Transverse colon (tissue), 4 donors: ENCODE measurements at regions not wholly inside any gene's neighbourhood (a gene's known extent, or its start where the extent isn't known, plus 50 kb on each side); places are given as distances from the start of the nearest gene placed in this dataset.

Experiments used
- DNase-seq: peaks from one replicate; pipeline ENCODE4 v3.0.0-alpha.2; 2019
- H3K27ac ChIP-seq, 4 donors: fragments of 200-600 bp; sonication (generic); 2 replicates each; pipeline ENCODE4 v1.5.1; 2016 to 2018; ENCODE audit warnings: inconsistent platforms in 4 of 4
- H3K27me3 ChIP-seq: fragments of 200-600 bp; sonication (generic); 2 replicates; pipeline ENCODE4 v1.5.1; 2017; ENCODE audit warnings: inconsistent platforms
- H3K36me3 ChIP-seq, 4 donors: fragments of 200-600 bp; sonication (generic); 2 replicates each; pipeline ENCODE4 v1.5.1; 2017 to 2019; ENCODE audit warnings: inconsistent platforms in 4 of 4
- H3K4me1 ChIP-seq, 4 donors: fragments of 200-600 bp; sonication (generic); 2 replicates each; pipeline ENCODE4 v1.5.1; 2017 to 2020; ENCODE audit warnings: inconsistent platforms in 4 of 4
- H3K4me3 ChIP-seq, 4 donors: fragments of 200-600 bp; sonication (generic); 1 replicate in 1 of 4; 2 replicates in 3 of 4; pipeline versions ENCODE4 v1.5.1 to v1.6.1; 2017 to 2019; ENCODE audit warnings: inconsistent platforms in 4 of 4
- H3K9me3 ChIP-seq, 2 donors: fragments of 200-600 bp; sonication (generic); 2 replicates each; pipeline ENCODE4 v1.5.1; 2017 to 2019; ENCODE audit warnings: inconsistent platforms in 2 of 2
- CTCF ChIP-seq, 5 experiments: fragments of 200-600 bp in 3 of 5; fragments of 450-650 bp in 2 of 5; sonication (generic) in 3 of 5; IDR thresholded peaks; 1 replicate in 2 of 5; 2 replicates in 3 of 5; pipeline ENCODE4 v1.5.1; 2016 to 2017; ENCODE audit warnings: antibody characterized with exemption in 5 of 5, inconsistent platforms in 3 of 5, mild to moderate bottlenecking in 2 of 5, moderate library complexity in 1 of 5
- EP300 ChIP-seq: sonication (generic); formaldehyde crosslinking; IDR thresholded peaks from one replicate; pipeline ENCODE4 v1.6.1; 2017; ENCODE audit warnings: antibody characterized with exemption, low read depth
- POLR2A ChIP-seq: fragments of 450-650 bp; IDR thresholded peaks from one replicate; pipeline ENCODE4 v1.6.1; 2016; ENCODE audit warnings: antibody characterized with exemption, mild to moderate bottlenecking, moderate library complexity
- POLR2AphosphoS5 ChIP-seq, 3 donors: sonication (generic); formaldehyde crosslinking; IDR thresholded peaks; one replicate each; pipeline ENCODE4 v1.6.1; 2016; ENCODE audit warnings: antibody characterized with exemption in 3 of 3
- WGBS, 2 donors: methylation state at CpG; one replicate each; pipeline ENCODE4 v1.1.5; 2018; ENCODE audit warnings: low coverage in 1 of 2; 5-methylcytosine and 5-hydroxymethylcytosine counted together
- in situ Hi-C, 4 donors: fragments of 200-750 bp; cut with MboI; loops; one replicate each; pipeline versions ENCODE4 v1.15.0 to v1.15.1; 2017; ENCODE audit warnings: low sequenced_read_pairs in 3 of 4, low pct_ligation_motif_present in 1 of 4, low pct_unique_long_range_greater_than_20kb in 1 of 4
- intact Hi-C: fragments of 100-400 bp; cut with DNase I; formaldehyde crosslinking; loops from one replicate; pipeline ENCODE4 v1.15.1; 2023; ENCODE audit warnings: low total_unique reads

DNA sequence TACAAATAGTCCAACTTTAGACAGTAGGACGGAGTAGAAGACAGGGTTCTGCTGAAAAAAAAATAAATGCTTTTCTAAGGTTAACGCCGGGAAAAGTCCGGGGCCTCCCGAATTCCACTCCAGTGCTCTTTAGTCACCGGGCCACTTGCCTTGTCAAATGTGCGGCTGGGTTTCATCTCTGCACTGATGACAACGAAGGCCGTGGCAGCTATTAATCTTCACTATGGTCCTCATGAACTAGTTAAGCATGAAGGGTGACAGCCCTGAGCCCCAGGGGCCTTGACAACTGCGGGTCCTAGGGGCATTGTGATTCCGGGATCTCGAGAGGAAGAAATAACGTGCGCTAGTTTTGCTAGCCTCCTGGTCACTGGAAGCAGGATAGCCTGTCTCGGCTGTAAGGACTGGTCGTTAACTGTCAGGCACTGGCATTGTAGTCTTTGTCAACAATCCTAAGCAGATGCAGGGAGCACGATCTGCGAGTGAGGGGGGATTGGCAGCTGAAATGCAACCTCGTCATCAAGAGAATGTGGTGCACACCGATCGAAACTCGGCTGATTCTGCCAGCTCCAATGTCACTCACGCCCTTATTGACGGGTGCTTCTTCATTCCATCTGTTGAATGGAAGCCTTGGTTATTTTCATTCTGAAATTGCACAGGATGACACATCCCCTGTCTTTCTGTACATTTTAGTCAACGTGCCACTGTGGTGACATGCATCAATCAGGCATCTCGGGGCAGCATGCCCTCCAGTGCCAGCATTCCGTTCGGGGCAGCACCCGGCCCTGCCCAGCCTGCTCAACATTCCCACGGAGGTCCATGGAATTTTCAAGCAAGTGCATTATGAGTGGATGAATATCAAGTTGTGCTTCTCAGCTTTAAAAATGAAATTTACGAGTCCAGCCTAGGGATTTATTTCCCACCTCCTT lies 51.6 kb upstream of the MGMT start:
- no peak for TF ChIP-seq POLR2A
- no peak for TF ChIP-seq CTCF (IDR thresholded peaks at IDR 0.05)
- TF ChIP-seq POLR2AphosphoS5 (IDR thresholded peaks at IDR 0.05): no peak
- TF ChIP-seq EP300: no peak
- no peak overlapping the region for H3K27ac ChIP-seq
- H3K4me1 ChIP-seq: no peaks in the 10 kb centered on the region
- DNase-seq: no peak
- H3K4me3 ChIP-seq: no peak overlapping the region
- 84 to 85% methylated on average over 22 to 31 of the region's 31 CpGs for WGBS, 2 donors
- intact Hi-C loops (no loop called here), in situ Hi-C loops (no loop called here)
- no peaks in the 10 kb centered on the region for H3K27me3 ChIP-seq
- no peaks in the 10 kb centered on the region for H3K36me3 ChIP-seq
- H3K9me3 ChIP-seq: no peaks in the 10 kb centered on the region

- no peak for DNase-seq
- Histone ChIP-seq H3K4me3 (no peak overlapping the region), H3K4me1 (no peaks in the 10 kb centered on the region), H3K9me3 (no peaks in the 10 kb centered on the region), H3K27ac (no peak overlapping the region), H3K36me3 (no peaks in the 10 kb centered on the region), H3K27me3 (no peaks in the 10 kb centered on the region)
- intact Hi-C loops (no loop called here), in situ Hi-C loops (no loop called here)
- WGBS, 2 donors: 81 to 82% methylated on average over 4 to 8 of the region's 8 CpGs
- TF ChIP-seq POLR2AphosphoS5 (IDR thresholded peaks at IDR 0.05) (no peak), EP300 (no peak), CTCF (IDR thresholded peaks at IDR 0.05) (no peak)
Observed at GRCh38 chr10:129416155-129416554, 50.9 kb upstream of the MGMT start.

GRCh38 chr10:129416956-129417765 lies 49.9 kb upstream of the MGMT start:
- H3K9me3 ChIP-seq: no peaks in the 10 kb centered on the region
- intact Hi-C loops (no loop called here), in situ Hi-C loops (no loop called here)
- no peak for TF ChIP-seq POLR2AphosphoS5 (IDR thresholded peaks at IDR 0.05)
- no peak for TF ChIP-seq EP300
- TF ChIP-seq CTCF (IDR thresholded peaks at IDR 0.05): no peak
- TF ChIP-seq POLR2A: no peak
- no peak for DNase-seq
- H3K36me3 ChIP-seq: no peaks in the 10 kb centered on the region
- H3K4me1 ChIP-seq: no peaks in the 10 kb centered on the region
- WGBS, 2 donors: 67 to 82% methylated on average over 10 to 14 of the region's 14 CpGs
- no peak overlapping the region for H3K27ac ChIP-seq
- H3K4me3 ChIP-seq: no peak overlapping the region
- H3K27me3 ChIP-seq: no peaks in the 10 kb centered on the region
